Adrenal gland (tissue), 9 donors: ENCODE measurements at regions not wholly inside any gene's neighbourhood (a gene's known extent, or its start where the extent isn't known, plus 50 kb on each side); places are given as distances from the start of the nearest gene placed in this dataset.

Experiments
- DNase-seq, 7 donors: peaks; one replicate each; pipeline ENCODE4 v3.0.0-alpha.2; 2019 to 2020
- H3K27ac ChIP-seq, 5 donors: fragments of 200-600 bp; sonication (generic) in 4 of 5; 1 replicate in 3 of 5; 2 replicates in 2 of 5; pipeline versions ENCODE4 v1.5.1 to v1.8.0; 2016 to 2020; ENCODE audit warnings: mild to moderate bottlenecking in 1 of 5
- H3K27me3 ChIP-seq: fragments of 200-600 bp; 2 replicates; pipeline ENCODE4 v1.8.0; 2021
- H3K36me3 ChIP-seq, 2 donors: fragments of 200-600 bp; replicated peaks in 1 of 2; 1 replicate in 1 of 2; 2 replicates in 1 of 2; pipeline versions ENCODE4 v1.5.1 to v1.8.0; 2018 to 2022
- H3K4me1 ChIP-seq, 2 donors: fragments of 200-600 bp; replicated peaks in 1 of 2; 1 replicate in 1 of 2; 2 replicates in 1 of 2; pipeline versions ENCODE4 v1.5.1 to v1.8.0; 2018 to 2021
- H3K4me3 ChIP-seq, 4 donors: fragments of 200-600 bp; sonication (generic) in 3 of 4; one replicate each; pipeline ENCODE4 v1.5.1; 2016 to 2018
- H3K9me3 ChIP-seq, 3 donors: fragments of 200-600 bp; sonication (generic) in 1 of 3; replicated peaks in 1 of 3; 1 replicate in 2 of 3; 2 replicates in 1 of 3; pipeline versions ENCODE4 v1.5.1 to v1.8.0; 2016 to 2021
- CTCF ChIP-seq, 6 experiments: fragments of 450-650 bp in 4 of 6; fragments of 200-600 bp in 2 of 6; sonication (generic) in 1 of 6; IDR thresholded peaks; 1 replicate in 5 of 6; 2 replicates in 1 of 6; pipeline versions ENCODE4 v1.5.1 to v1.8.0; 2016 to 2021; ENCODE audit warnings: antibody characterized with exemption in 6 of 6, mild to moderate bottlenecking in 2 of 6, moderate library complexity in 1 of 6
- POLR2A ChIP-seq, 2 donors: fragments of 450-650 bp; IDR thresholded peaks; one replicate each; pipeline ENCODE4 v1.6.1; 2017; ENCODE audit warnings: antibody characterized with exemption in 2 of 2, mild to moderate bottlenecking in 2 of 2, moderate library complexity in 1 of 2
- WGBS, 4 donors: extraction: QIAGEN DNeasy Blood & Tissue Kit in 2 of 4; methylation state at CpG; one replicate each; pipeline versions ENCODE4 v1.1.5 to v1.1.7; 2013 to 2017; 5-methylcytosine and 5-hydroxymethylcytosine counted together
- intact Hi-C, 2 donors: fragments of 100-400 bp; cut with DNase I; formaldehyde crosslinking; loops; one replicate each; pipeline versions ENCODE4 v1.14.1 to v1.15.0; 2022 to 2023
- donor health status: healthy with polysubstance abuse.
- donor health status: Bipolar disorder and iron deficiency.
- donor health status: DM: yes; HTN: yes; CAD: no.
- donor health status: DM: no; HTN: no; CAD: no.
- donor health status: DM: no; HTN: no; CAD: no.

- Histone ChIP-seq H3K4me3 (no peak overlapping the region), H3K27ac (peak overlapping the region in 1 of 5 donors; percentile 60), H3K4me1 (peaks cover 0 to 11% of the 10 kb centered on the region in 2 donors), H3K9me3 (no peaks in the 10 kb centered on the region), H3K36me3 (no peaks in the 10 kb centered on the region), H3K27me3 (peaks cover 7% of the 10 kb centered on the region)
- TF ChIP-seq CTCF (IDR thresholded peaks at IDR 0.05): no peak
- TF ChIP-seq POLR2A (IDR thresholded peaks at IDR 0.05): no peak
- intact Hi-C loops: no loop called here
- no peak for DNase-seq
- 71 to 78% (median 76%) methylated on average over 9 of the region's 9 CpGs for WGBS, 4 donors
These were observed 222.1 kb downstream of the MTX2 start for GRCh38 chr2:176491172-176491904.

GRCh38 chr2:176492583-176492982 lies 223.3 kb downstream of the MTX2 start:
- no peaks in the 10 kb centered on the region for H3K9me3 ChIP-seq
- H3K36me3 ChIP-seq: no peaks in the 10 kb centered on the region
- no peak overlapping the region for H3K4me3 ChIP-seq
- H3K27me3 ChIP-seq: peaks cover 7% of the 10 kb centered on the region
- H3K4me1 ChIP-seq: peaks cover 0 to 11% of the 10 kb centered on the region in 2 donors
- WGBS, 4 donors: 63 to 78% (median 68%) methylated on average over 1 of the region's 1 CpG
- H3K27ac ChIP-seq: no peak overlapping the region
- no peak for DNase-seq
- intact Hi-C loops: no loop called here
- TF ChIP-seq CTCF (IDR thresholded peaks at IDR 0.05) (no peak), POLR2A (IDR thresholded peaks at IDR 0.05) (no peak)

GRCh38 chr2:176493226-176493825 lies 224.1 kb downstream of the MTX2 start:
- intact Hi-C loops: no loop called here
- no peak overlapping the region for H3K27ac ChIP-seq
- no peak overlapping the region for H3K4me3 ChIP-seq
- no peaks in the 10 kb centered on the region for H3K36me3 ChIP-seq
- DNase-seq: no peak
- WGBS, 4 donors: 81 to 93% (median 88%) methylated on average over 7 of the region's 7 CpGs
- peaks cover 0 to 11% of the 10 kb centered on the region in 2 donors for H3K4me1 ChIP-seq
- peaks cover 7% of the 10 kb centered on the region for H3K27me3 ChIP-seq
- no peak for TF ChIP-seq CTCF (IDR thresholded peaks at IDR 0.05)
- no peak for TF ChIP-seq POLR2A (IDR thresholded peaks at IDR 0.05)
- no peaks in the 10 kb centered on the region for H3K9me3 ChIP-seq

- Histone ChIP-seq H3K9me3 (no peaks in the 10 kb centered on the region), H3K27me3 (peaks cover 7% of the 10 kb centered on the region), H3K36me3 (no peaks in the 10 kb centered on the region), H3K27ac (no peak overlapping the region), H3K4me3 (no peak overlapping the region), H3K4me1 (peaks cover 0 to 11% of the 10 kb centered on the region in 2 donors)
- TF ChIP-seq POLR2A (IDR thresholded peaks at IDR 0.05) (no peak), CTCF (IDR thresholded peaks at IDR 0.05) (no peak)
- WGBS, 4 donors: 73 to 83% (median 79%) methylated on average over 3 of the region's 3 CpGs
- intact Hi-C loops: no loop called here
- no peak for DNase-seq
These were observed 224.7 kb downstream of the MTX2 start for GRCh38 chr2:176493909-176494308.
